GM19324 (cell line): ENCODE measurements at regions not wholly inside any gene's neighbourhood (a gene's known extent, or its start where the extent isn't known, plus 50 kb on each side); places are given as distances from the start of the nearest gene placed in this dataset.

Experiments used
- ATAC-seq: cut with Tn5 transposase; IDR thresholded peaks from one replicate; pipeline ENCODE4 v1.9.1; 2021; ENCODE audit warnings: mild to moderate bottlenecking, moderate library complexity; ENCODE audit not compliant: unreplicated experiment, low FRiP score

DNA sequence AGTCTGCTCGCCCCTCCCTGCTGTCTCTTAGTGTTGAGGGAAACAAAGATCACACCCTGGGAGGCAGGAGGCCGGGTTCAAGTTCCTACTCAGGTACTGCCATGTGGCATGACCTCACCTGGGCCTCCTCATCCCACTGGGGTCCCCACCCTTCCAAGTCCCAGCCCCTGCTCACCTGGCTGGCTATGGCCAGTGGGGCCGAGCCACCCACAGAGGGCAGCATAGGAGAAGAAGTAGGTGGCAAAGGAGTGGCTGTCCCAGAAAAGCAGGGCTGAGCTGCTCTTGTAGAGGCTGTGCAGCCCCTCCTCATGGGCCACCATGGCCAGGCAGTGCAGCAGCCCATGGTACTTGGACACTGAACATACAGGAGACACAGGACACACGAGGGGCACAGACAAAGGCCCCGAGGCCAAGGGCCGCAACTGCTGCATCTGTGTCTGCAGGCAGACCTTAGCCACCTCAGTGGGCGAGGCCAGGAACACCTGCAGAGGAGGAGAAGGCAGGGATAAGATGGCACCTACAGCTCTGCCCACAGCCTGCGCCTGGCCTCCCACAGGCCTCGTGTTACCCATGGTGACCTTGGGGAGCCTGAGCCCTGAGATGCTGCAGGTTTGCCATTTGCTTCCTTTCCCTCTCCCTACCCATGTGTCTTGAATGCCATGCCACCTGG lies 50.6 kb upstream of the MPEG1 start:
- ATAC-seq: no peak
